HT1080 (cell line): ENCODE measurements at regions not wholly inside any gene's neighbourhood (a gene's known extent, or its start where the extent isn't known, plus 50 kb on each side); places are given as distances from the start of the nearest gene placed in this dataset.
"Not testable (repeated sequence)": the region's sequence is repeated elsewhere in the genome, so short reads cannot be mapped to it uniquely, and the experiment has no call there.

Experiments
- DNase-seq: peaks from one replicate; pipeline ENCODE4 v3.0.0-alpha.2; 2015; ENCODE audit warnings: low read depth

DNA sequence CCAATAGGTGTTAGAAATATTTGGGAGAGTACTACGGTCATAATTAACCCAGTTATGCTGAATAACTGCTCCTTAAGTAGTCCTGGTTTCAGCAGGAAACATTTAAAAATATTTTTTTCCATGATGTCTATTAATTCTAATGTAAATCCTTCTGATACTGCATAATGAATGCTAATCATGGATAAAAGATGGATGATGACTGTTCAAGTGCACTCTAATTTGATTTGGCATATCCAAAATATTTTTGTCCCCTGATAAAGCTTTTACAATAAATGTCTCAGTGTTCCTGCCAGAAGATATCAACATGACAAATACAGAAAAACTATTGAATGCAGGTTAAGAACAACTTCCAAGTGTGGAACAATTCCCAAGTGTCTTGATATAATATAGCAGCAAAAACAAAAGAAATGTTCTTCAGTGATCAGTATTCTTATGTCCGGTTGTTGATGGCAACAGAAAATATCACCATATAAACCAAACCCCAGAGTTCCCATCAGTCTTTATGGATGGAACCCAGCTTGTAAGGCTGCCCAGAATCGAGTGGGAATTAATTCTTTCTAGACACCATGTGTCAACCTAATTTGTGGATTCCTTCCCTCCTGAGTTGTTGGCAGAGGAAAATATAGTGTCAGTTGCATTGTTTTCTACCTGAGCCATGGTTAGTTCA, 205.4 kb upstream of the GK2 start:
- no peak for DNase-seq

DNA sequence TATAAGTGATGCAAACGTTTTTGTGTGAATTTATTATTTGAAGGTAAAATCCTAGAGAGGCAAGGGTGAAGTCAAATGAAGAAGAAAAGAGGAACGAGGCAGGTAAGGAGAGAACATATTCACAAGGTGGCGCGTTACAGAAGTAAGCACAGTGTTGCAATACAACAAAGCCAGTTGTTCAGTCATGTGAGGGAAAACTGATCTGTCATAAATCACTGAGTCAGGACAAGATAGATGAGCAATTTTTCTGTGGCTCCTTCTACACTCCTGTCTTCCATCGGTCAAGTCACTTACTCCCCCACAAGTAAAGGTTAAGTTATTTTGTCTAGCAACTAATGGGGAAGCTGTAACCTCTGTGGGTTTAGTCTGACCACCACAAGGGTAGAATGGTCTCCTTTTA, 203.0 kb upstream of the GK2 start:
- DNase-seq: no peak

DNA sequence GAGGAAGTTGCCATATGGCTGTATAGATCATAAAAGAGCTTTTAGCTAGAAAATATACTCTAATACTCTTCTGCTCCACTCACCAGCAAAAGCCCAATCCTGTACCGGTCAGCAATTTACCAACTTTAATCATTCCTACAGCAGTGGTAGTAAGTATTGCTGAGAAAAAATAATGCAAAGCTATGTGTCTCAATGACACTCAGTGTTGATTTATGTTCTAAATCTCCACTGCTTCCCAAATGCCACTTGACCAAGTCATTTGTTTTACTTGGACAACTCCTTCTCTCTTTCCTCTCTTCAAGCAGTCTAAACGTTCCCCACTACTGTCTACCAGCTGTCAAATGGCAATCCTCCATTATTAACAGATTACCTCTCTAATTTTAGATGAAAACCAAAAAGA, 201.8 kb upstream of the GK2 start:
- no peak for DNase-seq

DNA sequence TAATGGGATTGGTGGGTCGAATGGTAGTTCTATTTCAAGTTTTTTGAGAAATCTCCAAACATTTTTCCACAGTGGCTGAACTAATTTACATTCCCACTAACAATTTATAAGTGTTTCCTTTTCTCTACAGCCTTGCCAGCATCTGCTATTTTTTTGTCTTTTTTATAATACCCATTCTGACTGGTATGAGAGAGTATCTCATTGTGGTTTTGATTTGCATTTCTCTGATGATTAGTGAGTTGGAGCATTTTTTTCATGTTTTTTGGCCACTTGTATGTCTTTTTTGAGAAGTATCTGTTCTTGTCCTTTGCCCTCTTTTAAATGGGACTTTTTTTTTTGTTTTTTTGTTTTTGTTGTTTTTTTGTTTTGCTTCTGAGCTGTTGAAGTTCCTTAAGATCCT, 200.0 kb upstream of the GK2 start:
- no peak for DNase-seq

DNA sequence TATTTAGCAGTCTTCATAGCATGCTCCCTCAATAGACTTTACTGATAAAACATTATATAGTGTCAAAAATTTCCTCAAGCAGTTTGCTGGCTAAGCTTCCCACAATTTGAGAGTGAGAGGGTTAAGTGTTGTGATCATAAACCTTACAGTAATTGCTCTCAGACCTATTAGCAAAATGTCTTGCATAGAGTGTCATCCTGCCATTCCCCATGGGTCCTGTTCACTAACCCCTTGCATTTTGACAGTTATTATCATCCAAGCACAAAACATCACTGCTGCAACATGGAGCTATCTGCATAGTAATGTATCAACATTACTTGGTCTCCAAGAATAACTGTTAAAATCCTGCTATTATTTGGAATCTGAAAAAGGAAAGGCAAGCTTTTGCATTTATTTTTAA, 196.1 kb upstream of the GK2 start:
- no peak for DNase-seq

DNA sequence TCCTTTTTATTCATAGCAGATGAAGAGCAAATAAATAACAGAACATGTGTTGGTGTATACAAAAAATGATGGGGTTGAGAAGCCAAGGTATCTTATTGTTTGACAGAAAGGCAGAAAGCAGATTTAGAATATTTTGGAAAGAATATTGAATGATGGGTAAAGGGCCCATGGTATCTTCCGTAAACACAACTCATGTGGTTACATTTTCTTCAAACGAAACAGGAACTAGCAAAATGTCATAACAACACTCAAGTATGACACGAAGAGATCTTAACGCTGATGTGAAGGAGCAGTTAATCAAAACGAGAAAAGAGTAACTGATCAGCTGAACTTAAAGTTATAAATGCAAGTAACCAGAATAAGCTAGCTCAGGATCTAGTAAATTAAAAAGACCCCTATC, 195.7 kb upstream of the GK2 start:
- no peak for DNase-seq

DNA sequence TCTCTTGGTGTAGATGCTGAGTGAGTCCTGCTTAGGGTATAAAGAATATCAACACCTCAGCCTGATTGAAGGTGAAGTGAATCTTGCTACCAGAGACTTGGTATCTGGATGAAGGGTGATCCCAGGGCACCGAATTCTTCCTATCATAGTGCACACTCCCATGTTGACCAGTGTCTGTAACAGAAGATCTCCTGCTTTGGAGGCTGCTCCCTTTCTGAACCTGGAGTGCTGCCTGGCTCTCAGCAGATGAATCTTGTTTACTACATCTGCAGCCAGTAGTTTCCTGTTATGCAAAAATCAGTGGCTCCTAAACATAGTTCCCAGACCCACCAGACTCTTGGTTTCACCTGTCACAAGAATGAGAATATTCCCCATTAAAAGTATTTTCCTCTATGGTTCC, 191.7 kb upstream of the GK2 start:
- DNase-seq: no peak

DNA sequence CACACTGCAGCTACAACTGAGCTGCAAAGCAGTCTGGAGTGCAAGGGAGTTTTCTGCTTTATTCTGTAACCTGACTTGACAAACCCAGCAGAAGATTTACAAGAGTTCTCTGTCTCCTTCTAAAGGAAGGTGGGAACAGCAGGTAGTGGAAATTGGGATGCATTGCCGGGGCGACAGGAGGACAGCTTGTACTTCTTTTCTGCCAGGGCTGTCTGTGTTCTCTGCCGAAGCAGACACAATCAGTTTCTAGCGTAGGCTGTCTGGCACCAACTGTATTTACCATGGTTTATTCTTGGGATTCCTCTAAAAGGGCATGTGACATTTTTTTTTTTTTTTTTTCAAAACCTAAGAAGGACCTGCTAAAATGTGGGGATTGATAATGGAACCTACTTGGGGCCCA, 190.8 kb upstream of the GK2 start:
- DNase-seq: no peak

DNA sequence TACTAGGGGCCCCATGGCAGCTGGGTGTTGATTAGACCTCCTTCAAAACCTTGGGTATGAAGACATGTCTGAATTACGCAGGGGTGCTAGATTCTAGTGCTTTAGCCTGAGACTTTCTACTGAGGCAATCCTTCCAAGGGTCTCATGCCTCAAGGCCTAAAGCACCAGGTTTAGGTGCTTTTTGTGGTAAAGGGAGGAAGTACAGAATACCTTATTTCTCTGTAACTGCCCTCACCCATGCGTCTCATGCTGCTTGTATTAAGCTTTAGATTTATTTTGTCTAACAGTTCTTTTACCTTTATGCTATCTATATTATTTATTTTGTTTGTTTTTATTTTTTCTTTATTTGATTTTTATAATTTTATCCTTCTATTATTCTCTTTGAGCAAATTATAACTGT, 190.2 kb upstream of the GK2 start:
- no peak for DNase-seq

DNA sequence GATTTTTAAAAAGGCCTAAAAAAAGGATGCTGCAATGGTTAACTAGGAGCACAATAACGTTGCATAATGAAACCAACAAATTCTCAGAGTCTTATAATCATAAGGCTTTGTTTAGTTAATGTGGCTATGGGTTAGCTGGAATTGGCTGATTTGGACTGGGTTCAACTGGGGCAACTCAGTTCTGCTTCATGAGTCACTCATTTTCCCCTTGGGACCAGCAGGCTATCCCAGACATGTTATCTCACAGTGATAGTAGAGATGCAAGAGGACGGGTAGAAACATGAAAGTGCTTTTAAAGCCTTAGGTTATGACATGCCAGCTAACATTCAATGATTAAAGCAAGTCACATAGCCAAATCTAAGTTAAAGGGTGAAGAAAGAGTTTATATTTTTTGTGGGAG, 189.2 kb upstream of the GK2 start:
- DNase-seq: peak; percentile 32

DNA sequence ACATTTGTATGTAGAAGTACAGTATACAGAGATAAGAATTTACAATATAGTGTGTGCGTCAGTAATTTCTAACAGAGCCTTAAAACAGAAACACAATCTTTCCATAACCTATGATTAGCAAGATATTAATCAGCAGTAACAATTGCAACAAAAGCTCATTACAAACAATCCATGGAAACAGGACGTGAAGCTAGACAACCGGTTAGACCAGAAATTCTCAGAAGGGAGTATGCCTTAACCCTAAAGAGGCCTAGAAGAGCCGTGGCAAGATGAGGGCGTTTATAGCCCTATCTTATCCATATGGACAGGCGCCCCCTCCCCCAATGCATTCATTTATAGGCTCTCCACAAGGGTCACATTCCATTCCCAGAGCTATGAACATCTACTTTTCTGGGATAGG, 184.2 kb upstream of the GK2 start:
- DNase-seq: not testable (repeated sequence)

DNA sequence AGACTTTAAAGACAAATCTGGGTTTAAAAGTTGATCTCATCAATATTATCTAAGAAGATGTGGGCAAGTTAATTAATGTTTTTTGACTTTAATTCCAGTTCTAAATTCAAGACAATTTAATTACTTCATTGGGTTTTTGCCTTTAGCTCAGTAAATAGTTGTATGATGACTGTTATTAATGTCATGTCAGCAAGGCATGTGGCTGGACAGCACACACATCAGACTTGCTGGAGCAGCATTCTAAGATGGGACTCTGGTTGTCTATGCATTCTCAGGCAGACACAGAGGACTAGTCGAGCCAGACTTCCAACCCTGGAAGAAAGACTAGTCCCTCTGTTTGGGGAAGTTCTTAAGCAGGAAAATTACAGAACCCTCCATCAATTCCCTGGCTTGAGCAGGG, 180.7 kb upstream of the GK2 start:
- DNase-seq: no peak

DNA sequence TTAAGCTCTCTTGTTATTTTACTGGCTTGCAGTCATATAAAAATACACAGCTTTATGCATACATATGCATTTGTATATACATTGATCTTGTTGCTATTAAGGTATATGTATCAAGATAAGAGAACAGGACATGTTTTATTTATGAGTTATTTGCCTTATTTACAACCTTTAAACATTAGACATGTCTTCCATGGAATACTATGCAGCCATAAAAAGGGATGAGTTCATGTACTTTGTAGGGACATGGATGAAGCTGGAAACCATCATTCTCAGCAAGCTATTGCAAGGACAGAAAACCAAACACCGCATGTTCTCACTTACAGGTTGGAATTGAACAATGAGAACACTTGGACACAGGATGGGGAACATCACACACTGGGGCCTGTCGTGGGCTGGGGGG, 179.2 kb upstream of the GK2 start:
- not testable (repeated sequence) for DNase-seq

DNA sequence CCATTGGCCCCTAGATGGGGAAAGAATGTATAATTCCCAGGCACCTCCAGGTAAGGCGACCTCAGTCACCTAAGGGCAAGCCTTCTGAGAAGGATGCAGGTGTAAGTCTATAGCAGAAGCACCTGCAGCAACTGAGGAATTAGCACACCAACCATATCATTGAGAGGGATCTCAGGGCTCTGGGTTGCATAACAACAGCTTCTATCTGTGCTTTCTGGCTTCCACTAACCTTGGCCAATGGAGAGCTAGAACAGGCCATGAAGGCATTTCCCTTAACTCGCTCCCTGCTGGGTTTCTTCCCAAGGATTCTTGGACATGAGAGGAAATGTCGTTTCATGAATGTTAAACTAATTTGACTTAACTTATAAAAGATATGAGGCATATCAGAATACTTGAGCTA, 177.8 kb upstream of the GK2 start:
- DNase-seq: no peak

DNA sequence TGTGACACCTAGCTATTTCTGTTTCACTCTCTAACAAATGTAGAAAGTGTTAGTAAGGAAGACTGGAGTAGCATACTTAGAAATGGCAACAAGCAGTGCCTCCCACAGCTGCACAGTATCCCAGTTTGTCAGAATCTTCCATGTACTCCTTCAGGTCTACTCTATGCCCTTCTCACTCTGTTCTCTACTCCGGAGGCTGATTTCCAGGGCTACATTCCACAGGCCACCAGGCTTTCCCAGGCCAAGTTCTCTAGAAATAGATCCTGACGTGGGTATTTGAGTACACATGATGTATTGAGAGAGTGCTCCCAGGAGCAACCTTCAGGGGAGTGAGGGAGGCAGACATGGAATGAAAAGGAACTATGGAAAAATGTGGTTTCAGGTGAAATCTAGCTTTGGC, 177.3 kb upstream of the GK2 start:
- no peak for DNase-seq

DNA sequence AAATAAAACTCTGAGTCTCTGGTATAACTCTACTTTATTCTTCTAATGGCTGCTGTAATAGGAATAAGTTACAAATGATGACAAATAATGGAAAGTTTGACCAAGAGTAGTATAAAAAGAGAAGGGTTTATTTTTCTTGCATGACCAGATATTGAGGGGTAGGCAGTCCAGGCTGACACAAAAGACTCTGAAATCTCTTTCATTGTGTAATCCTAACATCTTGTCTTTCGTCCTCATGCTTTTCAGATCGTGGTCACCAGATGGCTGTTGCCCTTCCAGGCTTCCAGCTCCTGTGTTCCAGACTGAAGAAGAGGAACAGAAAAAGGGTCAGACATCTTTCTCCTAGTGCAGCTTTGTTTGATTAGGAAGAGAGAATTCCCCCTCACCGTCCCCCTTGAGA, 176.9 kb upstream of the GK2 start:
- DNase-seq: no peak

DNA sequence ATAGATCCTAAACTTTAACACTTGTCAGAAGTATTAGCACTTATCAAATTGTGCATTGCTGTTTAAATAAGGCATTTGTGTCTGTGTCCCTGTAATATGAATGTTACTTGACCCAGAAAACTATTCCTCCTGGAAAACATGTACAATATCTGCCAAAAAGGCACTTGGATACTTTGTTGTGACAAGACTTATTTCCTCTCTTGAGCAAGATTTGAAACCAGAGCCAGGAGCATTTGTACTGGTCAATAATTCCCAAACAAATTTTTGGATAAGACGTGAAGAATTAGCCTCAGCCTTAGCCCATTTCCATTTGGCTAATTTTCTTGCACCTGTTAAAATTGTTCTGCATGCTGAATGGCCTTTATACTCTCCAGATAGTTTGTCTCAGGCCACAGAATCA, 176.3 kb upstream of the GK2 start:
- no peak for DNase-seq

DNA sequence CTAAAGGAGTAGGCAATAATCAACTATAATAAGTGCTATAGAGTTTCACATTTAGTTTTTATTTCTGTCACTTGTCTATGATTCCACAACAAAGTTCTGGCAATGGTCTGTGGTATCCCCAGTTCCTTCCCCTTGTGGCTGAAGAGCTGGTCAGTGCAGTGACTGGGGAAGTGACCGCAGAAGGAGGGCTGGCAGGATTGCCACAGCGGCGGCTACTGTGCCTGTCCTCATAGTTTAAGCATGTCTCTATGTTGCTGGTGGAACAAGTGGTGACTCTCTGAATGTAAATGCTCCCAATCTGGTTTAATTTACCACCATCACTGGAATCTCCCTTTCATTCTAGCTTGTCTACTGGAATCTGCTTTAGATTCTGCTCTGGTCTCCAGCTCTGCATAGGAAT, 170.6 kb upstream of the GK2 start:
- no peak for DNase-seq

DNA sequence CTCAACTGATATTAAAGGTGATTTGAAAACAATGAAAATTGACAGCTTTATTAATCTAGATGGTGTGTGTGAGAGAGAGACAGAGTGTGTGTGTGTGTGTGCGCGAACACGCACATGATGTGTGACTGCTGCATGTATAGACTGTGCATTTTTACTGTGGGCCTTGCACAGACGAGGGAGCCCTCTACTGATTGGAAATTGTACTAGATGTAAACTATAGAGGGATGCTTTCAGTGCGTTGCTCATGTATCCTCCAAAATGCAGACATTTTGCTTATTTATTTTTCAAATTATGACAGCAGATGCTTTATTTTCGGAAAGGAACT, 168.4 kb upstream of the GK2 start:
- DNase-seq: peak; percentile 45

DNA sequence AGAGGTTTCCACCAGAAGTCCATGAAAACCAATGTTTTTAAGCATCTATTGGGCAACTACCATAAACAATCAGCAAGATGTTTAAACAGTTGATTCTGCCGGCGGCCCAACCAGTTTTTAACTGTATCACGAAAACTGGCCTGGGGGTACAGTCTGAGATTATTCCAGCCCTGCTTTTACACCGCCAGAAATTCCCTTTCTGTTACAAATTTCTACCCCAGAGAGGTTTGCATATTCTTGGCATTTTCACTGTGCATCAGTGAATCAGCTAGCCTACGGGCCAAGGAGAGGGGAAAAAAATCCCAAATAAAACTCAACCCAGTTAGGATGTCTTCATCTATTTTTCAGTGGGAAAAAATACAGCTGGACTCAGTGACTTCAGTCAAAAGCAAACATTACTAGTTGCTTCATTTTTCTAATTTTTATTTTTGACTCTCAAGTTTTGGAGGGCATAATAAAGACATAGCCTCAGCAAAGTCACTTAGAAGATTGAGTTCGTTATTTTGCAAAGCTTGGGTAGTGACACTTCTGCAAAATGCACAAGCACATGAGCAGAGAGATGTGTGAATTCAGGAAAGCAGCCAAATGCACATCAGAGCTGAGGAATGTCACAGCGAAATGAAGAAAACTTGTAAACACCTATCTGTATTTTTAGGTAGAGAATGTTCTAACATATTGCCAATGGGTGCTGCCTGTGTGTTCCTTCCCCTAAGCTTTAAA, 167.8 kb upstream of the GK2 start:
- DNase-seq: no peak

DNA sequence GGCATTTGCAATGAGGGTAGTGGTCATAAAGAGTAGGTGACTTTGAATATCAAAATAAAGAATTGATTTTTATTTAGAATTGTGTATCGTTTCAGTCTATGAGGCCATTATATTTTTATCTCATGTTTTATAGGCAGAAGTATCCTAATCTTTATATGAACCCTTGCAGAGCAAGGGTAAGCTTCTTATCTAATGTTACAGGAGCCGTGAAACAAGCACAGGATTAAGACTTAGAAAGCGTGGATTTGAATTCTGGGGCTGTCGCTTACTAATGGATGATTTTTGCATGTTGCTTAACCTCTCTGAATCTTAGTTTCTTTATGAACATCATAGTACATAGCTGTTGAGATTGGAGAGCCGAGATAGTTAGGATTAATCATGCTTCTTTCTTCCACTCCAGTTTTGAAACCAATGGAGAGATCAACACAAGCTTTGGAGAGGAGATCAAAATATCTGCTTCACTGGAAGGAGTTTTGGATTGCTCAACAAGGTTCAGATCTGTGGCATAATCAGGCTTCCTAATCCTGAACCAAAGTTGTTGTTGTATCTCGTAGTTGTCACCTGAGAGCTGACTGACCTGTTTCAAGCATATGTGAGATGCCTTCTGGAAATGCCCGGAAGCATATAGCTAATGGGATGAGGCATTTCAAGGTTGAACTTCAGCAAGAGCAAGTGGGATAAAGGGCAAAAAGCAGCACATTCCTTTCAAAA, 166.9 kb upstream of the GK2 start:
- DNase-seq: no peak

DNA sequence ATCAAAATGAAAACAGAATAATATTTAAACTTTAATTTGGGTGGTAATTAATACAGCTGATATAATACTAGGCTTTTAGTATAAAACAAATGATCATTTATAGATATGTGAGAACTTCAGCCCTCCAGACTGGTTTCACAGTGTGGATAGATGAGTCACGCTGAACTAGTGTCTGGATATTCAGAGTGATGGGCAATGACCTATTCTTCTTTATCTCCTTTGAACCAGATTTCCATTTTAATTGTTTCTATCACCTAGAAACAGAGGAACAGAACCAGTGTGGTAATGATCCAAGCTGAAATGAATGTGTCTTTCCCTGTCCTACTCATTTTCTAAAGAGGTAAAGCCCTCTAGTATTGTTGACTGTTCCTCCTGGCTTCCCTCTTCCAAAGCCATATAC, 155.2 kb upstream of the GK2 start:
- DNase-seq: peak; percentile 3

DNA sequence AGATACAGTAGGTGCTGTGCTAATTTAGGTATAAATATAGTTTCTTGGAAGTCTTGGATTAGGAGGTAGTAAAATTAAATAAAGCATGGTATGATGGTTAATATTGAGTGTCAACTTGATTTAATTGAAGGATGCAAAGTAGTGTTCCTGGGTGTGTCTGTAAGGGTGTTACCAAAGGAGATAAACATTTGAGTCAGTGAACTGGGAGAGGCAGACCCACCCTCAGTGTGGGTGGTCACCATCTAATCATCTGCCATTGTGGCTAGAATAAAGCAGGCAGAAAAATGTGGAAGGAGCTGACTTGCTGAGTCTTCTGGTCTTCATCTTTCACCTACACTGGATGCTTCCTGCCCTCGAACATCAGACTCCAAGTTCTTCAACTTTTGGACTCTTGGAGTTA, 153.7 kb upstream of the GK2 start:
- no peak for DNase-seq
